B cell (primary cell): ENCODE measurements at regions not wholly inside any gene's neighbourhood (a gene's known extent, or its start where the extent isn't known, plus 50 kb on each side); places are given as distances from the start of the nearest gene placed in this dataset.

Experiments used
- ATAC-seq: fragments of 200-7000 bp; cut with Tn5 transposase; one replicate; pipeline ENCODE4 v1.10.0; 2021; ENCODE audit warnings: low read depth, mild to moderate bottlenecking, moderate number of reproducible peaks, moderate library complexity
- CTCF ChIA-PET: fragments of 350-600 bp; sonication (Branson Sonifier 250); formaldehyde crosslinking; loops from one replicate; lab custom pipeline; 2021; ENCODE audit warnings: antibody characterized with exemption, inconsistent platforms; lab: Charles Lee
- POLR2A ChIA-PET: fragments of 350-600 bp; sonication (Branson Sonifier 250); formaldehyde crosslinking; loops from one replicate; lab custom pipeline; 2021; ENCODE audit warnings: antibody characterized with exemption; lab: Charles Lee
- DNase-seq: peaks from one replicate; pipeline ENCODE4 v3.0.0; 2013
- H2AFZ ChIP-seq: 2 replicates; pipeline ENCODE4 v1.6.1; 2012; ENCODE audit warnings: mild to moderate bottlenecking, low read depth, low read length; ENCODE audit not compliant: insufficient read depth, poor library complexity, severe bottlenecking
- H3K27ac ChIP-seq, 2 donors: 1 replicate in 1 of 2; 2 replicates in 1 of 2; pipeline ENCODE4 v1.5.1; 2012 to 2013; ENCODE audit warnings: low read length in 2 of 2, mild to moderate bottlenecking in 2 of 2, moderate library complexity in 1 of 2
- H3K27me3 ChIP-seq, 4 experiments: fragments of 200-600 bp in 1 of 4; sonication (generic) in 1 of 4; replicated peaks in 1 of 4; 1 replicate in 2 of 4; 2 replicates in 2 of 4; pipeline versions ENCODE4 v1.6.1 to v1.7.0; 2013 to 2016; ENCODE audit warnings: low read length in 3 of 4, mild to moderate bottlenecking in 2 of 4, mixed read lengths in 1 of 4, moderate library complexity in 1 of 4; ENCODE audit not compliant: insufficient read depth in 4 of 4, control insufficient read depth in 3 of 4; ENCODE audit errors: control extremely low read depth in 1 of 4
- H3K36me3 ChIP-seq, 2 experiments: replicated peaks in 1 of 2; 1 replicate in 1 of 2; 2 replicates in 1 of 2; pipeline versions ENCODE4 v1.6.1 to v1.7.1; 2013; ENCODE audit warnings: low read length in 1 of 2; ENCODE audit not compliant: insufficient read depth in 2 of 2, control insufficient read depth in 1 of 2; ENCODE audit errors: control extremely low read depth in 1 of 2, extremely low read depth in 1 of 2
- H3K4me1 ChIP-seq, 2 donors: fragments of 200-600 bp in 1 of 2; sonication (generic) in 1 of 2; 1 replicate in 1 of 2; 2 replicates in 1 of 2; pipeline versions ENCODE4 v1.5.1 to v1.6.1; 2013 to 2017; ENCODE audit warnings: low read length in 2 of 2; ENCODE audit not compliant: control insufficient read depth in 2 of 2, insufficient read depth in 2 of 2
- H3K4me2 ChIP-seq: replicated peaks from 2 replicates; pipeline ENCODE3; 2012; ENCODE audit warnings: mild to moderate bottlenecking, low read depth, low read length; ENCODE audit not compliant: poor library complexity, severe bottlenecking
- H3K4me3 ChIP-seq, 5 experiments: fragments of 200-600 bp in 1 of 5; sonication (generic) in 1 of 5; 1 replicate in 3 of 5; 2 replicates in 2 of 5; pipeline versions ENCODE4 v1.5.1 to v1.7.0; 2011 to 2016; ENCODE audit warnings: low read length in 4 of 5, mild to moderate bottlenecking in 4 of 5, low read depth in 2 of 5, control low read depth in 1 of 5, moderate library complexity in 1 of 5; ENCODE audit not compliant: insufficient read depth in 1 of 5; ENCODE audit errors: control extremely low read depth in 1 of 5, extremely low read depth in 1 of 5
- H3K79me2 ChIP-seq: fragments of 200-600 bp; sonication (generic); one replicate; pipeline ENCODE4 v1.6.0; 2016; ENCODE audit warnings: low read length; ENCODE audit not compliant: control insufficient read depth, insufficient read depth
- H3K9ac ChIP-seq: fragments of 200-600 bp; sonication (generic); 2 replicates; pipeline ENCODE4 v1.6.1; 2017; ENCODE audit warnings: mild to moderate bottlenecking, low read length, moderate library complexity
- H3K9me3 ChIP-seq, 3 donors: one replicate each; pipeline versions ENCODE4 v1.6.1 to v1.7.1; 2013; ENCODE audit warnings: low read length in 2 of 3; ENCODE audit not compliant: control insufficient read depth in 2 of 3, insufficient read depth in 1 of 3; ENCODE audit errors: control extremely low read depth in 1 of 3
- H4K20me1 ChIP-seq: 2 replicates; pipeline ENCODE4 v1.6.0; 2012; ENCODE audit warnings: mild to moderate bottlenecking, low read length; ENCODE audit not compliant: insufficient read depth, control insufficient read depth, poor library complexity, severe bottlenecking
- H3K27ac Mint-ChIP-seq: one replicate; pipeline ENCODE4 v1.8.0; 2021; ENCODE audit warnings: mixed read lengths
- H3K27me3 Mint-ChIP-seq: one replicate; pipeline ENCODE4 v1.8.0; 2021; ENCODE audit warnings: mixed read lengths
- H3K4me1 Mint-ChIP-seq: one replicate; pipeline ENCODE4 v1.8.0; 2021; ENCODE audit warnings: mixed read lengths
- H3K4me3 Mint-ChIP-seq: one replicate; pipeline ENCODE4 v1.8.0; 2021; ENCODE audit warnings: mixed read lengths
- H3K9me3 Mint-ChIP-seq: one replicate; pipeline ENCODE4 v1.8.0; 2022; ENCODE audit warnings: mixed read lengths; ENCODE audit not compliant: insufficient read depth
- EZH2 ChIP-seq: IDR thresholded peaks from 2 replicates; pipeline ENCODE4 v1.6.1; 2012; ENCODE audit warnings: borderline replicate concordance, low read depth, mild to moderate bottlenecking, moderate library complexity, low read length; ENCODE audit not compliant: insufficient read depth, poor library complexity, severe bottlenecking
- WGBS: methylation state at CpG from one replicate; pipeline ENCODE4 v1.1.5; 2013; ENCODE audit warnings: missing lambda C conversion rate; ENCODE audit not compliant: insufficient coverage; 5-methylcytosine and 5-hydroxymethylcytosine counted together
- intact Hi-C: fragments of 100-400 bp; cut with micrococcal nuclease; formaldehyde crosslinking; loops from one replicate; pipeline ENCODE4 v1.10.0; 2022
- TF ChIP-seq, protein P1 (sequence below): fragments of 200-600 bp; IDR thresholded peaks from one replicate; pipeline ENCODE4 v1.8.0; 2022; ENCODE audit warnings: antibody characterized with exemption, mild to moderate bottlenecking

DNA sequence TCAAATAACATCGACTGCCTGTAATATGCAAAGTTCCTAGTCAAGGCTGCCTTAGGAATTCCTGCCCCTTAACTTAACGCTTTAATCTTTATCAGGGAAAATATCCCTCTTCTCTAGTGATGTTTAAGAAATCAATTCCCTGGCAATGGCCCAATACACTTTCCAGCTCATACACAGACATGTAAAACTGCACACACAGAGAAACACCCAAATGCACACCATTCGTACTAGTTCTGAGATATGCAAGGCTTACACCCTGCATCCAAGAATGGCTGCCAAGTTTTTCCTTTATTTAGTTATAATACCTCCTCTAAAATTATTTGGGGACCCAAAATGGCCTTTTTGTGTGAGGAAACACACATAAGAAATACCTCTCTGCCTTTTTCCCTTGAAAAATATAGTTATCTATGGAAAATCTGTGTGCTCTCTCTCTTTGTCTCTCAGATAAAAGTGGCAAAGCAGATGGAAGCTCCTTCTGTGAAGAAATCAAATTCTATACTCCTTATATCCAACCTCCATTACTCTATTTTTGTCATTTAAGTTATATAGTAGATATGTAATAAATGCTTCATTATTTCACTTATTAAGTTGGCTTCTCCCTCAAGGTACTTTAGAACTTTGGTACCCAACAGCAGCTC, 120.0 kb upstream of the MDM1 start:
- no peaks in the 10 kb centered on the region for H3K27me3 Mint-ChIP-seq
- Histone ChIP-seq H3K4me3 (peak overlapping the region in 1 of 5 experiments; percentile 53), H3K79me2 (no peaks in the 10 kb centered on the region), H3K9ac (peak overlapping the region; percentile 60), H3K9me3 (no peaks in the 10 kb centered on the region), H3K36me3 (no peaks in the 10 kb centered on the region), H3K27ac (no peak overlapping the region), H3K4me1 (peaks cover 71 to 80% of the 10 kb centered on the region in 2 donors), H3K4me2 (peak overlapping the region; percentile 71), H3K27me3 (no peaks in the 10 kb centered on the region), H4K20me1 (no peaks in the 10 kb centered on the region), H2AFZ (peak overlapping the region; percentile 71)
- peaks cover 88% of the 10 kb centered on the region for H3K4me1 Mint-ChIP-seq
- H3K9me3 Mint-ChIP-seq: no peaks in the 10 kb centered on the region
- 38% methylated on average over 1 of the region's 3 CpGs for WGBS
- peak overlapping the region; percentile 83 for H3K4me3 Mint-ChIP-seq
- DNase-seq (no peak), ATAC-seq (no peak)
- TF ChIP-seq, protein P1, sequence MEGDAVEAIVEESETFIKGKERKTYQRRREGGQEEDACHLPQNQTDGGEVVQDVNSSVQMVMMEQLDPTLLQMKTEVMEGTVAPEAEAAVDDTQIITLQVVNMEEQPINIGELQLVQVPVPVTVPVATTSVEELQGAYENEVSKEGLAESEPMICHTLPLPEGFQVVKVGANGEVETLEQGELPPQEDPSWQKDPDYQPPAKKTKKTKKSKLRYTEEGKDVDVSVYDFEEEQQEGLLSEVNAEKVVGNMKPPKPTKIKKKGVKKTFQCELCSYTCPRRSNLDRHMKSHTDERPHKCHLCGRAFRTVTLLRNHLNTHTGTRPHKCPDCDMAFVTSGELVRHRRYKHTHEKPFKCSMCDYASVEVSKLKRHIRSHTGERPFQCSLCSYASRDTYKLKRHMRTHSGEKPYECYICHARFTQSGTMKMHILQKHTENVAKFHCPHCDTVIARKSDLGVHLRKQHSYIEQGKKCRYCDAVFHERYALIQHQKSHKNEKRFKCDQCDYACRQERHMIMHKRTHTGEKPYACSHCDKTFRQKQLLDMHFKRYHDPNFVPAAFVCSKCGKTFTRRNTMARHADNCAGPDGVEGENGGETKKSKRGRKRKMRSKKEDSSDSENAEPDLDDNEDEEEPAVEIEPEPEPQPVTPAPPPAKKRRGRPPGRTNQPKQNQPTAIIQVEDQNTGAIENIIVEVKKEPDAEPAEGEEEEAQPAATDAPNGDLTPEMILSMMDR: no peak
- TF ChIP-seq EZH2: no peak
- intact Hi-C loops: no loop called here
- H3K27ac Mint-ChIP-seq: peak overlapping the region; percentile 90
- ChIA-PET CTCF (no interaction called here), POLR2A (interaction anchor here (0.7 kb wide), 1 partner anchor 143 kb away, joined by 5 read pairs; no protein-coding TSS in a partner anchor)

DNA sequence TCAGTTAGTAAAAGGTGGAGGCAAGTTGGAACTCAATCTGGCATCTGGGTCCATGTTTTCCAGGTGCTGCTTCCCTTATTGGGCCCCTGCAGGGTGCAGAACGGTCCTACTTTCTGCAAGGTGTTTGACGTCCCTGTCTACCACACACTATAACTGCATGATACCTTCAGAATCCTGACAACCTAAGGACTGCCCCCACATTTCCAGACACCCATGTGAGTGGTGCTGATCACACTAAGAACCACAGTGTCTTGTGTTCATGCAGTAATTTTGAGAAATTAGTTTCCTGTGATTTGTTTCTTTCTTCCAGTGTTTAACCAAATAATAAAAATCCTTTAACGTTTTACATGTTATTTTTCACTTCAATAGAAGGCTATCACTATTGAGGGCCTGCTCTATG, 121.1 kb upstream of the MDM1 start:
- Histone ChIP-seq H3K27me3 (no peaks in the 10 kb centered on the region), H2AFZ (no peak overlapping the region), H3K4me2 (no peak overlapping the region), H3K4me3 (no peak overlapping the region), H3K9ac (no peak overlapping the region), H3K4me1 (peaks cover 66 to 69% of the 10 kb centered on the region in 2 donors), H3K9me3 (no peaks in the 10 kb centered on the region), H4K20me1 (no peaks in the 10 kb centered on the region), H3K79me2 (no peaks in the 10 kb centered on the region), H3K36me3 (no peaks in the 10 kb centered on the region), H3K27ac (no peak overlapping the region)
- CTCF ChIA-PET: no interaction called here
- Mint-ChIP-seq H3K4me1 (peaks cover 82% of the 10 kb centered on the region), H3K9me3 (no peaks in the 10 kb centered on the region), H3K4me3 (peak overlapping the region; percentile 13), H3K27me3 (no peaks in the 10 kb centered on the region), H3K27ac (no peak overlapping the region)
- intact Hi-C loops: no loop called here
- ATAC-seq: no peak
- no peak for DNase-seq
- WGBS: 83% methylated on average over 2 of the region's 3 CpGs
- TF ChIP-seq, protein P1: no peak
- TF ChIP-seq EZH2: no peak
- POLR2A ChIA-PET: no interaction called here
